ENCODE measurements at regions not wholly inside any gene's neighbourhood (a gene's known extent, or its start where the extent isn't known, plus 50 kb on each side); places are given as distances from the start of the nearest gene placed in this dataset.

DNA sequence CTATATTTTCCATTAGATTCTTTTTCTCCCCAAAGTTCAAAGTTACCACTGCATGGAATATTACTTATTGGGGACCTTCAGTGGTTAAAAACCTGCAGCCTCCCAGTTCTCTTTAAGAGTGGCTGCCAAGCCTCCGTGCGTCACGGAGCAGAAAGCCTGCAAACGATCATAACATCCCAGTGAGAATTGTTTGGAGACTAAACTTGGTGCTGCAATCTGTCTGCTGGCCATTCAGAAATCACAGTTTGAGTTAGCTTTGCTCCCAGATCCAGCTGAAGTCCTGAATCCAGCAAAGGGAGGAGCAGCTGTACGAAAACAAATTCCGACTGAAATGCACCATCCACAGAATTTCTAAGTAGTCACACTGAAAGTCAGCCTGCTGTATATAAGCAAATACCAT is 213.5 kb upstream of the PDE10A start:
- no peak for DNase-seq (ENCODE audit: low spot score)

DNA sequence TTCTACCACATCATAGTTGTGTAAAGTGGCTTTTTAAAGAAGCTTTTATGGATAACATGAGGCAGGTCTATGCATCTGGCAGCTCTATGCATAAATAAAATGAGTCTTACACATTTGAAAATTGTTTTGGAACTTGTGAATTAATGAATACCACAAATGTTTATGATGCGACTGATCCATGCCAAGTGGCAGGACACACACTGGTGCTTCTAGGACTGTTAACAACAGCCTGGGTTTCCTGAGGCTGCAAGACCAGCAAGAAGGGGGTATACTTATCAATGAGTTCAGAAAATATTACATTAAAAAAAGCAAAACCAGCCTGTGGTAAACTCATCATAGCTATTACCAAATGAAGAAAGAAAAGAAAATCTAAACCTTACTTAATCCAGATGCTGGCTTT is 212.9 kb upstream of the PDE10A start:
- no peak for DNase-seq (ENCODE audit: low spot score)

DNA sequence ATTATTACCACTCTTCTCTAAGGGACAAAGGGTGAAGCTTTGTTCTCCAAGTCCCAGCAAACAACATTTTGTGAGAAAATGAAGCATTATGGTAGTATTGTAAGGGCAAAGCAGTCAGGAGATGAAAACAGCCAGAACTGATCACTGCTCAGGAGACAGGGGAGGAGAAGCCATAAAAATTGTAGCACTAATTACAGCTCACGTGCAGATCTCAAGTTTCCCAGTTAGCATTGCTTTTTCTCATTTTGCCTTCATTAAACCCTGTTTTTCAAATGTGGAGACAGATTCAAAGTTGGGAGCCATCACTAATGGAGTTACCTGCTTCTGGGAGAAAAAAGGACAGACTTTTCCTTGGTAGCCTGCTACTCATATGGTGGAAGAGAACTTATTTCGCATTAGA is 210.9 kb upstream of the PDE10A start:
- DNase-seq (ENCODE audit: low spot score), result no peak

GRCh38 chr6:165872811-165873210 is 209.8 kb upstream of the PDE10A start:
- no peak for DNase-seq (ENCODE audit: low spot score)

DNA sequence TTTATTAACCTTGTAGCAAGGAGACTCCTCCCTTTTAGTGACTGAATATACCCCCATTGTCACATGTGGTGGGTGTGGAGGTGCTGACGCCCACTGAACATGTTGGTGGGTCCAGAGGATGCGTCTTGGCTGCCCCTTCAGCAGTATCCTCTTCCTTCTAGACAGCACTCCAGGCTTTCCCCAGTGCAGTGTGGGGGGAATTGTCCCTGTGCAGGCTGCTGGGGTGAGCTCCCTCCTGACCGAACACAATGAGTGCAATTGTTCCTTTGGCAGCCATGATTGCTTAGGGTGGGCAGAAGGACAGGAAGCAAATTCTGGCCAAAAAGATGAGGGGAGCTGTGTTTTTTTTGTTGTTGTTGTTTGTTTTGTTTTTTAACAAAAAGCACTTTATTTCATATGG is 209.3 kb upstream of the PDE10A start:
- DNase-seq (ENCODE audit: low spot score), result no peak

GRCh38 chr6:165871571-165871970 is 208.5 kb upstream of the PDE10A start:
- no peak for DNase-seq (ENCODE audit: low spot score)

GRCh38 chr6:165869526-165869925 is 206.5 kb upstream of the PDE10A start:
- no peak for DNase-seq (ENCODE audit: low spot score)

- DNase-seq (ENCODE audit: low spot score), result no peak
Measured at GRCh38 chr6:165864925-165865324, 201.9 kb upstream of the PDE10A start.

DNA sequence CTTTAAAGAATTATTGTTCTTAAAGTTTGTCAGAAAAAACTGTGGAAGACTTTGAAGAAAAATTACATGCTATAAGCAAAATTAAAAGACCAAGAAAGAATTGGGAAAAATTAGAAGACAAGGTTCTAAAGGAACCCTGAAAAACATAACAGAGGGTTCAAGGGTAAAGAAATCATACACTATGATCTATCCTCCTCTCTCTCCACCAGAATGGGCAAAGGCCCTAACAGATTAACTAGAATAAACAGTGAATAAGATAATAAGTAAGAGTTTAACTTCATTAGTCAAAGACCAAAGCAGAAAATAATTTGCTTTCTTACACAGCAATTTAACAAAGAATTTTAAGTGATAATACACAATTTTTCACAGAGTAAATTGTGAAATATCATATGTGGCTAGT is 201.2 kb upstream of the PDE10A start:
- no peak for DNase-seq (ENCODE audit: low spot score)

GRCh38 chr6:165863801-165864200 is 200.8 kb upstream of the PDE10A start:
- DNase-seq (ENCODE audit: low spot score), result no peak

DNA sequence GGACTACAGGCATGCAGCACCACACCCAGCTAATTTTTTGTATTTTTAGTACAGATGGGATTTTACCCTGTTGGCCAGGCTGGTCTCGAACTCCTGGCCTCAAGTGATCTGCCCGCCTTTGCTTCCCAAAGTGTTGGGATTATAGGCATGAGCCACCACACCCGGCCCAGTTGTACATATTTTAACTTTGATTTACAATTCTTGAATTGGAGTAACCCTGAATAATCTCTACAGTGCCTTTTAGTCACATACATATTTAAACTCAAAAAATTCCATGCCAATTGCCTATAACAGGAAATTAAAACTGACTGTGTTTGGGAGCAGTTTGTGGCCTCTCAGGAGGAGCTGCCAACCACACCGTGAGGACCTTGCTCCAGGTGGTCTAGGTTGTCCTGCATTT is 199.8 kb upstream of the PDE10A start:
- no peak for DNase-seq (ENCODE audit: low spot score)

DNA sequence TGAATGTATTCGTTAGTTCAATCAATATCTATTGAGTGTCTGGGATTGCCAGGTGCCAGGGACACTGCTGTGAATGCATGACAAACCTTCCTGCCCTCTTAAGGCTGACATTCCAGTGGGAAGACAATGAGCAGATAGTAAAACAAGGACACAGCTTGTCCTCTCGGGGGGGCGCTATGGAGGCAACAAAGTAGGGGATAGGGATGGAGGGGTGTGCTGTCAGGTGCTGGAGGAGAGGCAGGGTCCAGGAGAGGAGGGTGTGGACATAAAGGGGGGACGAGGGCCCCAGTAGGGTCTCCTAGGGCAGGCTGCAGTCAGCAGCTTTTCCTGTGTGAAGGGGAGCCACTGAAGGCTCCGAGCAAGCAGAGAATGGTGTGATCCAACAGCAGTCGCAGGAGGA is 198.2 kb upstream of the PDE10A start:
- DNase-seq (ENCODE audit: low spot score), result no peak

DNA sequence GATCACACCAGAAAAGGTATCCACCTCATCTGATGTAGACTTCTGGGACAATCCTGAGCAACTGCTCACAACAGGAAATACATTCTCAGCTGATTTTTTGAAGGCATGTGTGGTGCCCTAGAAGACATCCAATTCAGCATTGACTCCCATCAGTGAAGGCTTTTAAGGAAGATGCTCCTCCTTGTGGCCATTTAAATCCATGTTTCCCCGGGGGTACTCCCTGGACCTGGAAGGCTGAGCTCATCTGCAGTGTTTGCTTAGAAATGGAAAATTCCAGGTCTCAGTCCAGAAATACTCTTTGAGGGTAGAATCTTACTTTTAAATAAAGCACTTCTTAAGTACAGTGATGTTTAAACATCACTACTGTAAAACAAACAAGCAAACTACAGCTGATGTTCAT is 195.5 kb upstream of the PDE10A start:
- no peak for DNase-seq (ENCODE audit: low spot score)

- no peak for DNase-seq (ENCODE audit: low spot score)
Measured at GRCh38 chr6:165855856-165856255, 192.8 kb upstream of the PDE10A start.

DNA sequence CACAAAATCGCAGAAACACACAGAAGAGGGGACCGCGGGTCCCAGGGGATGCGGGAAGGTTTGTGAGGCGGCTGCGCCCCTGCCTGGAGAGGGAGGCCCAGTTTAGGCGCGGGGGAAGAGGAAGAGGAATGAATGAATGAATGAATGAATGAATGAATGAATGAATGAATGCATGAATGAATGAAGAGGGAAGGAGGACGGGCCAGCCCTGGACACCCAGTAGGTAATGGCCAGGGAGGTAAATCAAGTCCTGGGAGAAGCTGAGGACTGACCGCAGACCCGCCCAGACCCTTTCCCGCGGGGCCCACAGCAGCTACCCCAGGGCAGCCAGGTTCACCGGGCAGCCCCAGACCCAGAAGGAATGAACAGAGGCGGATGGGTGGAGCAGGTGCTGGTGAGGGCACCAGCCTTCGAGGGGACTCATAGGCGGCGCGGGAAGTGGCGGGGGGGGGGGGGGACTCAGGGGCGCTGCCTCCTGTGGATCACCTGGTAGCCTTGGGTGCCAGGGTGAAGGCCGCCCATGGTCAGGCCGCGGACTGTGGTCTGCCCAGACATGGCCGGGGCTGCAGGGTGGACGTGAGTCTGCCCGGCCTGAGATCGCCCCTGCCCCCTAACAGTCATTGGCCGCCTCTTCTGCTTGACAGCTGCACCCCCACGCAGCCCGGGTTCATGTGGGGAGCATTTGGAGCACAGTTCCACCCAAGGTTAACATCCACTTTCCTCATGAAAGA is 192.0 kb upstream of the PDE10A start:
- no peak for DNase-seq (ENCODE audit: low spot score)

- no peak for DNase-seq (ENCODE audit: low spot score)
Measured at GRCh38 chr6:165854061-165854862, 191.2 kb upstream of the PDE10A start.

DNA sequence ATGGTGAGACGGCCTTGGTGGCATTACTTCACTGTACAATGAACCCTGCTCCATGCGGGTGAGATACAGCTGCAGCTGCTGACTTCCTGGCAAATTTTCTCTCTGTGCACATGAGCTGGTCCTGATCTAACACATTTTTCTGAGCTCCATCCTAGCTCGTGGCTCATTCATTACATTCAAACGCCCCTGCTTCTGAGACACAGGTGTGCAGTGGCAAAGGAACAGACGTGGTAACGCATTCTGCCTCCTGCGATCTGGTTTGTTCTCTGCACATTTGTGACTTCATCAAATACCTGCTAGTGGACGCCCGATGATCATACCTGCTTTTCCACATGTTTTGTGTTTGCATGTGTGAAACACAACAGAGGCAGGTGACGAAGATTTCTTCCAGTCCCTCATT is 189.6 kb upstream of the PDE10A start:
- no peak for DNase-seq (ENCODE audit: low spot score)

- peak; percentile 77 for DNase-seq (ENCODE audit: low spot score)
Measured at GRCh38 chr6:165850434-165851019, 187.5 kb upstream of the PDE10A start.

DNA sequence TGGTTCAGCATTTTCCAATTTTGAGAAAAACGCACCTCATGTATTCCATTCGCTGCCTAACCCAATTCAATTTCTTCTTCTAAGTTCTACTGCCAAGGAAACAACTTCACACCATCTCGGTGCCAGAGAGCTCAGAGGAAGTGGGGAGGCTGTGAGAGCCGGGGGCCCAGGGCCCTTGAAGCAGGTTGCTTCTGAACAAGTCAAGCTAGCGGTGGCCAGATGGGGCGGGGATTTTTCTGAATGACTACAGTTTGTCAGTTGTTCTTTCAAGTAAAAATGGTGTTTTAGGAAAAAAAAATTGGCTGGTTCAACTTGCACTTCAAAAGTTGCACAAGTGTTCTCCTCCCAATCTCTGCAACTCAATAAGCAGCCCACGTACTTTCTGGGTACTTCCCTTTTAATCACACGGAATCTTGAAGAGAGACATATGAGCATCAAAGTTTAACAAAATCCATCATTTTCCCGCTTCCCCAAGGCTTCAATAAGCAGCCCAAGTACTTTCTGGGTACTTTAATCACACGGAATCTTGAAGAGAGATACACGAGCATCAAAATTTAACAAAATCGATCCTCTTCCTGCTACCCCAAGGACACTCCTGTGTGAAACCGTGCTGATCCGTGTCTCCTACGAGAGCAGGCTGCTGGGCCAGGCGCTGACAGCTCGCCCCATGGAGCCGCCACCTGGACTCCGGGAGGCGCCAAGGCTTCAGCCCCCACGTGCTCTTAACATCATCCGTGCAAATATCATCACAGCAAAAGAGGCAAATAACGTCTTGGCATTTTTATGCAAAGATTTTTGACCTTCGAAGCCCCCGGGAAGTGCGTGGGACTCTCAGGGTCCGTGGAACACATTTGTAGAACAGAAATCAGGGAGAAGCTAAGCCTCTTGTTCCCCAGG is 186.7 kb upstream of the PDE10A start:
- no peak for DNase-seq (ENCODE audit: low spot score)

- no peak for DNase-seq (ENCODE audit: low spot score)
Measured at GRCh38 chr6:165848086-165848426, 185.0 kb upstream of the PDE10A start.

DNA sequence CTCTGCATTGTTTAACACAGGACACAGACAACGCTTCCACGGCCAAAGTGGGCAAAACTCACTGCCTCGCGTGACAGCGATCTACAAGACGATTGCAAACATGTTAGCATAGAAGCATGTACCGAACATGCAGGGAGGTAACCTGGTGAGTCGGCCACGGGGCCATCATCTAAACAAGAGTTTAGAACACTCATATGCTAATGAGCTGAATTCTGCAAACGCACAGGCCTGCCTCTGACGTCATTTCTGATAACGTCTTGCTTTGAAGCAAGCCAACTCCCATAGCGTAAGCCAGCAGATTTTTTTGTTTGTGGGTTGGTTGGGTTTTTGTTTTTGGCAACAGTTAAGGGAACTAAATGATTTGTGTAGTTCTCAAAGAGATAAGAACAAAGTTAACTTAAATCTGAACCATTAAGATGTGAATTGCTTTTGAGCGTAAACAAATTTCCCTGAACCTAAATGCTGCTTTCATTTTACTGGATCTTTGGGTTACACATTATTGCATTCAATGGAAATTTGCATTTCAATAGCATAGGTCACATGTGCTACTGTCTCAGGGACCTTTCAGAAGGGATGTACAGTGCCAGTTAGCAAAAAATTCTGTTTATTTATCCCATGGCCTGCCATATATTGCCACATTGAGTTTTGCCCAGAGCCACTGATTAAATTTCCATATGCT is 184.5 kb upstream of the PDE10A start:
- DNase-seq (ENCODE audit: low spot score), result no peak

Measured in AG08395 (cell line).